Stimulated activated CD4-positive, alpha-beta T cell treated with anti-CD3 and anti-CD28 coated beads, Interleukin-1b, Interleukin-23, amount 100 ng/mL, for 24 hours (primary cell): ENCODE measurements at regions not wholly inside any gene's neighbourhood (a gene's known extent, or its start where the extent isn't known, plus 50 kb on each side); places are given as distances from the start of the nearest gene placed in this dataset.
"Not testable (repeated sequence)": the region's sequence is repeated elsewhere in the genome, so short reads cannot be mapped to it uniquely, and the experiment has no call there.

Experiments
- DNase-seq, 4 experiments: peaks; one replicate each; pipeline ENCODE4 v3.0.0-alpha.2; 2020; ENCODE audit warnings: low read depth in 4 of 4, low spot score in 1 of 4

DNA sequence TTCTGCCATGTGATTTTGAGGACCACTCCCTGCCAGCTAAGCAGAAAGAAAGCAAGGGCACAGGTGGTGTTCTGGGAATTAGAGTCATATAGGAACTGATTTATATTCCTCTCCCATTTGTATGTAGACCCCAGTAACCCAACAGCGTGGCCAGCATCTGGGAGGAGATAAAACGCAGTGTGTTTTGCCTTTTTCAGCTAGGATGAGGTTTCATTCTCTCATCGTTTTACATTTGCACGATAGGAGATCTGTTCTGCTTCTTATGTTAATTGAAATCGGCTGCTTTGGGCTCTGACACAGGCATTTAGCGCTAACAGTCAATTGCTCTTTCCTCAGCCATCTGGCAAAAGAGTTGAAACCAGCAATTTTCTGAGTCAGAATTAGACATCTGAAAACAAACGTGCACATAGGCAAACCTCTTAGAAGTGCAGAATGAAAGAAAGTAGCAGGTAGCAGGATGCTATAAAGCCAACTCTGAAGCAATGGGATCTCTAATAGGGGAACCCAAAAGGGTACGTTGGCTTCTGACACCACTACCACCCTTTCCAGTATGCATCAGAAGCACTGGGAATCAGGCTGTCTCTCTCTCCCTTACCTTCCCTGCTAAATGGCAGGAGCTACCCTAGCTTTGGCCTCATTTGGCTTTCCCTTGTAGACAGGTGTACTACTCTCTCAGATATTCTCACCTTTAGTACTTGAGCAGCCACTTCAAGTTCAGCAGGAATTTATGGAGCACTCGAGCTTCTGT, 219.1 kb downstream of the PHLDA1 start:
- DNase-seq, result no peak

- no peak for DNase-seq
These were observed 221.8 kb downstream of the PHLDA1 start for GRCh38 chr12:75809746-75810145.

DNA sequence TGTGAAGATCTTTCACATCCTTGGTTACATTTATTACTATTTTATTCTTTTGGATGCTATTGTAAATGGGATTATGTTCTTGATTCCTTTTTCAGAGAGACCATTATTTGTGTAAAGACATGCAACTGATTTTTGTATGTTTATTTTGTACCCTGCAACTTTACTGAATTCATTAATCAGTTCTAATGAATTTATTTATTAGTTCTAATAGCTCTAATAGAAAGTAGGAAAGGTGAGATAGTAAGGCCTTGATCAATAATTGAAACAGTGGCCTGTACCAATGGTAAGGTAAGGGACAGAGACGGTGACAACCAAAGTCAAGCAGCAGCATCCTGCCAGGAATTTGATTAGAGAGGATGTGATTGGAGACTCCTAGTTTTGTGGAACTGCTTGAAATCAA, 224.1 kb downstream of the PHLDA1 start:
- no peak for DNase-seq

- DNase-seq, result no peak
These were observed 225.7 kb downstream of the PHLDA1 start for GRCh38 chr12:75805905-75806304.

- DNase-seq, result no peak
These were observed 226.3 kb downstream of the PHLDA1 start for GRCh38 chr12:75805320-75805719.

GRCh38 chr12:75798136-75798926, 233.2 kb downstream of the PHLDA1 start:
- no peak for DNase-seq

DNA sequence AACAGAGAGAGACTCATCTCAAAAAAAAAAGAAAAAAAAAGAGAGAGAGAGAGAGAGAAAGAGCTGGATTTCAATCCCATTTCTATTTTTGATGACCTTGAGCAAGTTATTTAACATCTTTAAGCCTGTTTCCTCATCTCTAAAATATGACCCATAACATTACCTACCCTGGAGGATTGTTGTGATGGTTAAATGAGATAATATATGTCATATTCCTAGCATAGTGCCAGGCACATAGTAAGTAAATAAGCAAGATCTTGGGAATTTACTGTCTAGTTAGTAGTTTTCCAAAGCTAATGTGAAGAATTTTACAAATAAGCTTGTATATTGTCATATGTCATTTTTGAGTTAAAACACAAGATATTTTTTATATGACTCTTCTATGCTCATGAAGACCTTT, 236.5 kb downstream of the PHLDA1 start:
- DNase-seq, result no peak

GRCh38 chr12:75792687-75793086, 238.9 kb downstream of the PHLDA1 start:
- DNase-seq, result no peak

DNA sequence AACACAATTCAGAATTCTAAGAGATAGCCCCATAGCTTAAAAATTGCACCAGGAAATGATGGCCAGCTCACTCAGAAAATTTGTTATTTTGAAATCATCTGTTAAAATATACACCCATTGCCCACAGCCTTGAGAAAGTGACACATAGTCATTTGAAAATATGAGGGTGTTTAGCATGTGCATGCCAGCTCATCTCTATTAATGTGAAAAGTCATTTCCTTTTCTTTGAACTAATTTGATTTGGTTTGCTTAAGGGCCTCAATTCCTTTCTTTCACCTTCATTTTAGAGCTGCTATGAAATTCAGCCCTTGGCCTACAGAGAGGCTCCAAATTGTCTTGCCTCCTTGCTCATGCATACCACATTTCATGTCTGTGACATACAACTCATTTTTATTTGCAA, 241.4 kb downstream of the PHLDA1 start:
- DNase-seq, result no peak

- DNase-seq, result not testable (repeated sequence)
These were observed 244.4 kb downstream of the PHLDA1 start for GRCh38 chr12:75787146-75787545.

DNA sequence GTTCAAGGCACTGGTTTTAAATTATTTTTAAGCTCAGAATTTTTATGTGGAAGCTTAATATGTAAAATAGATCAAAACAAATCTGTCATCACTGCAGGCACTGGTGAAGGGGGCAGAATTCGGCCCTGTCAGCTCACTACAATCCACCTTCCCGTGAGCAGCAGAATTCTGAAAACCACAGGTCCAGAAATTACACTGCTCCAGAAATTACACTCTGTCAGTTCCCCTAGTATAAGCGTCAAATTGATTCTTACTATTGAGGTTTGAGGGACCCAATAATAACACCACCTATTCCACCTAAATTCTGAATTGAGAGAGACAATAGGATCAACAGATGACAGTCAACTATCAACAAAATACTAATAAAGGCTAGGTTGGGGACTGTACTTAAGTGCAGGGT, 245.5 kb downstream of the PHLDA1 start:
- no peak for DNase-seq

GRCh38 chr12:75784591-75784990, 247.0 kb downstream of the PHLDA1 start:
- DNase-seq, result no peak

DNA sequence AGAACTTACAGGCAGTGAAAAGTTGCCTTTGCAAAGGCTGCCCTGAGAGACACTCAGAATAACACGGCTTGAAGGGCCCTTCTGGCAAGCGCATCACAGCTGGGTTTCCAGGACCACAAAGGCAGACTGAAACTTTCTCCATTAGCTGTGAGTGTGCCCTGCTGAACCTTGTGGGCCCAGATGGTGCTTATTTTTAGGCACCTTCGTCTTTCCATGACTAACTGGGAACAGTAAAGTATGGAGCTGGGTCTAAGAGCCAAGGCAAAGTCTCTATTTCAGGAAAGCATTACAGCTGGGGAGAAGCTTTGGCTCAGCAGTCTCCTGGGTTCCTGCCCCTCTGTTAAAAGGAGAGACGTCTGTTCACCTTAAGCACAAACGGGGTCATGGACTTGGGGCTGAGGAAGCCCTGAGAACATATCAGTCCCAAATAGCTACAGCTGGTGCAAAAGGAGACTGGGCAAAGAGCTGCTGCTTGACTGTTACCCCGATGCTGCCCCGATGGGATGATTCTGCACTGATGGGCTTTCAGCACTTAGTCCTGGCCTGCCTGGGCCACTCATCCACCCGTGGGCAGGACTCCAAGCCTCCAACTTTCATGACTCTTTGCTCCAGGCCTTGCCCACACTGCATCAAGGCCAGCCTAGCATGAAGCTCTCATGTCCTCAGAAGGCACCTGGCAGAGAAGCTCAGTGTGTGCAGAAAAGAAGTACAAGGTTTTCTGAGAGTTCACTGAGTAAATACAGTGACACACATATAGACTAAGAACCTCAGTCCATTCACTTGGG, 248.3 kb downstream of the PHLDA1 start:
- DNase-seq, result no peak

GRCh38 chr12:75782069-75782581, 249.5 kb downstream of the PHLDA1 start:
- no peak for DNase-seq

DNA sequence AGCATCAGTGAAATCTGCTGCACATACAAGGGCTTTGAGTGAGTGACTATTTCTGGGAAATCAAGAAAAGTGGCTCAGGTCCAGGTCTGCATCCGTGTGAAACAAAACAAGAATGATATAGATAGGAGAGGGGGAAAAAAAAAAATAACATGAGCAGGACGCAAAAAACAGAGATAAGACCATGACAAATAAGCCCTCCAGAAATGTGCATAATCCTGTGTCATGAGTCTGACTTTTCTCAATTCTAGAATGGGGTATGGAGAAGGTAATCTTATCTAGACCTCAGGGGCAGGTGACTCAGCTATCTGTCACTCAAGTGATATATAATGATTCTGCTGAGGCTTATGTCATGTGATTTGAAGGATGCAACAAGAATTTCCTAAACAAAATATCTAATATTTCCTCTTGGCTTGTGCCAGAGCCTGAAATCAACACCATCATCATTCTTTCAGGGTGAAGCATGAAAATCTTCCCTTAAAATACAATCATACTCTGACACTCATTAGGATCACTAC, 250.0 kb downstream of the PHLDA1 start:
- DNase-seq, result no peak

GRCh38 chr12:75779891-75780496, 251.6 kb downstream of the PHLDA1 start:
- no peak for DNase-seq

DNA sequence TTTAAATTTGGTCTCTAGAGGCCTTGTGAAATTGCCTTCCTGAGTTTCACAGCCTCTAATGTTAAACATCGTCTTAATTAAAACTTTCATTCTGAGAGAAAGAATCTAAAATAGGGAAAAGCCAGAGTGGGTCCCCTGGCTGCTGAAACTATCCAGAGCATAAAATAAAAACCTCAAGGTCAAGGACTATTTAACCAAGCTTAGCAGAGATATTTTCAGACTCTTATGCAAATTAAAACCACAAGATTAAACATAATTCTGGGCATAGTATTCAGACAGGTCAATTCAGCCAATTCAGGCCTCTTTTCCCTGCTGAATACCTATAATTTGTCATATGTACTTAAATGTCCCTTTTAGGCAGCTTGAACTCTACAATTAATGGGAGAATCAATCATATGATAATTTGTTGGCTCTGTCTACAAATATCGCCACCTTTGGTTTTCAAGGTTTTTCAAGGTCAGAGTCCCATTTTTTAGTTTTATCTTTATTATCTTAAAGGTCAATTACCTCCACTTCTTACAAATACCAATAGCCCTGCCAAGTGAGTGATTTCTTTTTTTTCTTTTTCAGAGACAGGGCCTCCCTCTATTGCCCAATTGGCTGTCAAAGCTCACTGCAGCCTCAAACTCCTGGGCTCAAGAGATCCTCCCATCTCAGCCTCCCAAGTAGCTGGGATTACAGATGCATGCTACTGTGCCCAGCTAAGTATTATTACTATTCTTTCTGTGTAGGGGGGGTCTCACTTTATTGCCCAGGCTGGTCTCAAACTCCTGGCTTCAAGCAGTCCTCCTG, 257.1 kb downstream of the PHLDA1 start:
- DNase-seq, result no peak

GRCh38 chr12:75773377-75773776, 258.2 kb downstream of the PHLDA1 start:
- DNase-seq, result no peak

- no peak for DNase-seq
These were observed 259.6 kb upstream of the KRR1 start for GRCh38 chr12:75771023-75771422.

- no peak for DNase-seq
These were observed 256.5 kb upstream of the KRR1 start for GRCh38 chr12:75767957-75768356.
